HEK293T (cell line): ENCODE measurements at regions not wholly inside any gene's neighbourhood (a gene's known extent, or its start where the extent isn't known, plus 50 kb on each side); places are given as distances from the start of the nearest gene placed in this dataset.

Source experiments
- ARNT ChIP-seq: fragments of 450-650 bp; IDR thresholded peaks from 2 replicates; pipeline ENCODE4 v1.6.1; 2017; ENCODE audit warnings: mild to moderate bottlenecking
- CTBP1 ChIP-seq: fragments of 450-650 bp; IDR thresholded peaks from 2 replicates; pipeline ENCODE4 v1.6.1; 2016; ENCODE audit warnings: borderline replicate concordance
- ELF4 ChIP-seq: fragments of 450-650 bp; IDR thresholded peaks from 2 replicates; pipeline ENCODE4 v1.6.1; 2017; ENCODE audit warnings: antibody characterized with exemption
- FOXA1 ChIP-seq: fragments of 450-650 bp; IDR thresholded peaks from 2 replicates; pipeline ENCODE4 v1.6.1; 2016; ENCODE audit warnings: mild to moderate bottlenecking
- FOXK2 ChIP-seq: fragments of 450-650 bp; IDR thresholded peaks from 2 replicates; pipeline ENCODE4 v1.6.1; 2016; ENCODE audit warnings: mild to moderate bottlenecking
- L3MBTL2 ChIP-seq: fragments of 450-650 bp; conservative IDR thresholded peaks from 2 replicates; pipeline ENCODE4 v1.6.1; 2016; ENCODE audit warnings: mild to moderate bottlenecking
- LEF1 ChIP-seq: fragments of 450-650 bp; IDR thresholded peaks from 2 replicates; pipeline ENCODE4 v1.6.1; 2017; ENCODE audit warnings: mild to moderate bottlenecking, borderline replicate concordance
- NFRKB ChIP-seq: fragments of 450-650 bp; IDR thresholded peaks from 2 replicates; pipeline ENCODE4 v1.6.1; 2016; ENCODE audit warnings: mild to moderate bottlenecking, moderate library complexity
- SP1 ChIP-seq: fragments of 450-650 bp; IDR thresholded peaks from 2 replicates; pipeline ENCODE4 v1.6.1; 2017
- SUZ12 ChIP-seq: fragments of 450-650 bp; IDR thresholded peaks from 2 replicates; pipeline ENCODE4 v1.6.1; 2016; ENCODE audit warnings: mild to moderate bottlenecking
- TARDBP ChIP-seq: fragments of 450-650 bp; IDR thresholded peaks from 2 replicates; pipeline ENCODE4 v1.6.1; 2016

- TF ChIP-seq SUZ12 (no peak), TARDBP (no peak), FOXK2 (0 out of 2 replicates have a peak, but pooled peaks have one; percentile 17), ARNT (no peak), CTBP1 (no peak), L3MBTL2 (0 out of 2 replicates have a peak, but pooled peaks have one; percentile 49), ELF4 (no peak), LEF1 (no peak), NFRKB (no peak), SP1 (no peak), FOXA1 (no peak)
These were observed 137.7 kb upstream of the HEY2 start for GRCh38 chr6:125611573-125612344.
